ENCODE measurements at regions not wholly inside any gene's neighbourhood (a gene's known extent, or its start where the extent isn't known, plus 50 kb on each side); places are given as distances from the start of the nearest gene placed in this dataset.
"Not testable (repeated sequence)": the region's sequence is repeated elsewhere in the genome, so short reads cannot be mapped to it uniquely, and the experiment has no call there.

DNA sequence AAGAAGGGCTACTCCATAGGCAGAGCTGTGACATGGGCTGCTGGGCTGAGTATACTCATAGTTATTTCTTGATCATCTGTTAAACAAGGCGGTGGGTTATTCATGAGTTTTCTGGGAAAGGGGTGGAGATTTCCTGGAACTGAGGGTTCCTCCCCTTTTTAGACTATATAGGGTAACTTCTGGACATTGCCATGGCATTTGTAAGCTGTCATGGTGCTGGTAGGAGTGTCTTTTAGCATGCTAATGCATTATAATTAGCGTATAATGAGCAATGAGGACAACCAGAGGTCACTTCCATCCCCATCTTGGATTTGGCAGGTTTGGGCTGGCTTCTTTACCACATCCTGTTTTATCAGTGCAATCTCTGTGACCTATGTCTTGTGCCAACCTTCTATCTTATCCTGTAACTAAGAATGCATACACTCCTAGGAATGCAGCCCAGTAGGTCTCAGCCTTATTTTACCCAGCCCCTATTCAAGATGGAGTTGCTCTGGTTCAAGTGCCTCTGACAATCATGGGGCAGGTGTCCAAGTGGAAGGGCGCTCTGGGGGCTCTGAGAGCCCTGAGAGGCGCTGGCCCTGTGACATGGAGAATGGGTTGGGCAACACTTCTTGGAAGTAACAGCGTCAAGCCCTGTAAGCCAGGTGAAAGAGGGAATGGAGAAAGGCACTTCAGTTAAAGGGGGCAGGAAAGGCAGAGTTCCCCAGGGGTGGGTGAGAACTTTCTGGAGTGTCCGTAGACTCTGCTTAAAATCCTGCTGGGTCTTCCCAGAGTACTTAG, 354.2 kb upstream of the SULF2 start:
- no peak for DNase-seq

DNA sequence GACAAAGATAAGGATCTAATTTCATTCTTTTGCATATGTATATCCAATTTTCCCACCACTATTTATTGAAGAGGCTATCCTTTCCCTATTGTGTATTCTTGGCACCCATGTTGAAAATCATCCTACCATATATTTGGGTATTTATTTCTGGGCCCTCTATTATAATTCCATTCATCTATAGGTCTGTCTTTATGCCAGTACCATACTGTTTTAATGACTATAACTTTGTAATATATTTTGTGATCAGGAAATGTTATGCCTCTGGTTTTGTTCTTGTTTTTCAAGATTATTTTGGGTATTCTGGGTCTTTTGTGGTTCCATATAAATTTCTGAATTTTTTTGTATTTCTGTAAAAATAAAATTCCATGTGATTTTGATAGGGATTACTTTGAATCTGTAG, 347.6 kb upstream of the SULF2 start:
- no peak for DNase-seq

DNA sequence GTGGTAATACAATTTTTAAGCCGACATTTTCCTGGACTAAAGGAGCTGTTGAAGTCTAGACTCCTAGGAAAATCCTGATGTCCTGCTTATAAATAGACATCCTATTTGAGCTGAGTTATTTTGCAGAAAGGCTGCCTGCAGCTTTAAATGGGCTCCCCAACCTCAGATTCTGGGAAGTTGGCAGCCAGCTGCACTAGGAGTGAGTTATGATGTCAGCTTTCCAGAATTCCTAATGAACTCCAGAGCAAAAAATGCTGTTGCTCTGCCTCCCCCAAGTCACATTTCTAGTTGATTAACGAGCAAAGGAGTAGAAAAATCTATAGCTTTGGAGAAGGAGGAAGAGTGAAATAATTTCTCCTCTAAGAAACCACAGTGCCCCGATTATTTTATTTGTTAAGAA, 346.3 kb upstream of the SULF2 start:
- no peak for DNase-seq

DNA sequence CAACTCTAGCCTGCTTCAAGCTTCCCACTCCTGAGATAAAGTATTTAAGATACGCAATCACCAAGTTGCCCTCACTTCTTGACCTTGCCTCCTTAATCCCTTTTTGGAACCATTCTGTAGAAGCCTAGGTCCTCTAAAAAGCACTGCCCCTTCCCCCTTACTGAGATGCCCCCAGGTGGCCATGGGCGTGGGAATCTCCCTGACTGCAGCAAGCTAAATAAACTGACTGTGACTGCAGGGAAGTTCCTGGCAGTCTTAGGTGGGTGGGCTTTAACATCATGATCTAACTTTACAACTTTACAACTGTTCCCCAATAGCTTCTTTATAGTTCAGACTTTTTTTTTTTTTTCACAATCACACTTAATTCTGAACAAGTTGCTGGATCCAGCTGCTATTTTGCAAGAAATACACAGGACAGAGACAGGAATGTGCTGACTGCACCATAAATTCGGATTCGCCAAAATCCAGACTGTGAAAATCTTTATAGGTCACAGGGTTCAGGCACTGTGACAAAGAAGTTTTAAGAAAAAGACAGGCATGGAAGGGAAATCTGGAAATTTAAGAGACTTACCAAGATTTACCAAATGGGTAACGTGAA, 344.2 kb upstream of the SULF2 start:
- DNase-seq = no peak

DNA sequence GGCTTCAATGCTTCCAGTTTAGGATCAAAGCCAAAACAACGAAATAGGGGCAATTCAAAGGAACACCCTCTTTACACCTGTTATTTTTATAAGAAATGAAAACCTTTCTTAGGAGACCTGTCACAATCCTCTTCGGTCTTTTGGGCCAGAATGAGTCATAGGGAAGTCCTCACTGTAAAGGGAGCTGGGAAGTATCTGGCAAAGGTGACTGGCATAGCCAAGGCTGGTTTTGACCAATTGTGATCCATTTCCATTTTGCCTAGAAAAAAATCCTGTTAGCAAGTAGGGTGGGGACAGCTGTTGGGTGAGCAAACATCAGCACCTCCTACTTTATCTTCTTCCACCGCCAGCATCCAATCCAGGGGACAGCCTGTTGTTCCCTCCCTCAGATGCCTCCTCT, 343.2 kb upstream of the SULF2 start:
- no peak for DNase-seq

DNA sequence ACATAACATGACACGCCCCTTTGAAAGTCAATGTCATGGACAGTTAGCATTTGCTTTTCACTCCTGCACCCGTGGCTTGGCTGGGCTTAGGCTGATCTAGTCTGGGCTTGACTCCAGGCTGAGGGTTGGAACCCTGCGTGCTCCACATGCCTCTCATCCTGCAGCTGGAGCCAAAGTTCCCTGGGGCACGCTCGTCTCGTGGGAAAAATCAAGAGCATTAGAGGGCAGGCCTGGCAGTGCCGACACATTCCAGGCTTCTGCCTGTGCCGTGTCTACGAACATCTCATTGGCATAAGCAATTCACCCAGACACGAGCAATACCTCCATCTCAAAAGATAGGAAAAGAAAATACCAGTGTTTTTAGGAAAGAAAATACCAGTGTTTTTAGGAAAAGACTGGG, 342.7 kb upstream of the SULF2 start:
- not testable (repeated sequence) for DNase-seq

DNA sequence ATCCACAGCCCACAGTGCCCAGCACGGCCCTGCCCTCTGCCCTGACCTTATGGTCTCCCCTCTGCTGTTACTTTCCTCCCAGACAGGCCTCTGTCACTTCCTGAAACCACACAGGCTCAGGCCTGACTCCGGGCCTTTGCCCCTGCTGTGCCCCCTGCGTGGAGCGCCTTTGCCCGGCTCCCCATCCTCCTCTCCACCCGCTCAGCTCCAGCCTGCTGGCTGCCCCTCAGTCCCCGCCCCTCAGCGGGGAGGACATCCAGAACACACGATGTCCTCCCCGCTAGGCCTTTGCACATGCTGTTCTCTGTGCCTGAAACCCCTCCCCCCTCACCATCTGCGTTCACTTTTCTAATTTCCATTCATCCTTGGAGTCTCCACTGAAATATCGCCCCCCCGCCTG, 341.9 kb upstream of the SULF2 start:
- not testable (repeated sequence) for DNase-seq

DNA sequence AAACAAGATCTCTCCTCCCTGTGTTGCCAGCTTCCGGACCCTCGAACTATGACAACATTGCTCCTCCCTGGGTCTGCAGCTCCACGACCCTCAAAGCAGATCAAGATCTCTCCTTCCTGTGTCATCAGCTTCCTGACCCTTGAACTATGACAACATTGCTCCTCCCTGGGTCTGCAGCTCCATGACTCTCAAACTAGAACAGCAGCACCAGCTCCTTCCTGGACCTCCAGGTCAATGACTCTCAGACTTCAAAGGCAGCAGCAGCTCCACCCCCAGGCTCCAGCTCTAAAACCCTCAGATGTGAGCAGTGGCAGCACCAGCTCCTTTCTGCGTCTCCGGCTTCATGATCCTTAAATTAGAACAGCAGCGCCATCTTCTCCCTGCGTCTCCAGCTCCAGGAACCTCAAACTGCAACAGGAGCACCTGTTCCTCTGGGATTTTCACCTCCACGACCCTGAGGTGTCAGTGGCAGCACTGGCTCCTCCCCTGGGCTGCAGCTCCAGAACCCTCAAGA, 341.0 kb upstream of the SULF2 start:
- DNase-seq = no peak

DNA sequence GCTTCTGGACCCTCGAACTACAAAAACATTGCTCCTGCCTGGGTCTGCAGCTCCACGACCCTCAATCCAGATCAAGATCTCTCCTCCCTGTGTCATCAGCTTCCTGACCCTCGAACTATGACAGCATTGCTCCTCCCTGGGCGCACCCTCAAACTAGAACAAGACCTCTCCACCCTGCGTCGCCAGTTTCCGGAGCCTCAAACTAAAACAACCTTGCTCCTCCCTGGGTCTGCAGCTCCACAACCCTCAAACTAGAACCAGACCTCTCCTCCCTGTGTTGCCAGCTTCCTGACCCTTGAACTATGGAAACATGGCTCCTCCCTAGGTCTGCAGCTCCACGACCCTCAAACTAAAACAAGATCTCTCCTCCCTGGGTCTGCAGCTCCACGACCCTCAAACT, 339.7 kb upstream of the SULF2 start:
- no peak for DNase-seq

DNA sequence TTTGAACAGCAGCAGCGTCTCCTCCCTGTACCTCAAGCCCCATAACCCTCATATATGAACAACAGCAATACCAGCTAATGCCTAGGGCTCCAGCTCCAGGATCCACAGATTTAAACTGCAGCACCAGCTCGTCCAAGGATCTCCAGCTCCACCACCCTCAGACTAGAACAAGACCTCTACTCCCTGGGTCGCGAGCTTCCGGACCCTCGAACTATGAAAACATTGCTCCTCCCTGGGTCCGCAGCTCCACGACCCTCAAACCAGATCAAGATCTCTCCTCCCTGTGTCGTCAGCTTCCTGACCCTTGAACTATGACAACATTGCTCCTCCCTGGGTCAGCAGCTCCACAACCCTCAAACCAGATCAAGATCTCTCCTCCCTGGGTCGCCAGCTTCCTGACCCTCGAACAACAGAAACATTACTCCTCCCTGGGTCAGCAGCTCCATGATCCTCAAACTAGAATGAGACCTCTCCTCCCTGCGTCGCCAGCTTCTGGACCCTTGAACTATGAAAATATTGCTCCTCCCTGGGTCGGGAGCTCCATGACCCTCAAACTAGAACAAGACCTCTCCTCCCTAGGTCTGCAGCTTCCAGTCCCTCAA, 339.0 kb upstream of the SULF2 start:
- DNase-seq = no peak

DNA sequence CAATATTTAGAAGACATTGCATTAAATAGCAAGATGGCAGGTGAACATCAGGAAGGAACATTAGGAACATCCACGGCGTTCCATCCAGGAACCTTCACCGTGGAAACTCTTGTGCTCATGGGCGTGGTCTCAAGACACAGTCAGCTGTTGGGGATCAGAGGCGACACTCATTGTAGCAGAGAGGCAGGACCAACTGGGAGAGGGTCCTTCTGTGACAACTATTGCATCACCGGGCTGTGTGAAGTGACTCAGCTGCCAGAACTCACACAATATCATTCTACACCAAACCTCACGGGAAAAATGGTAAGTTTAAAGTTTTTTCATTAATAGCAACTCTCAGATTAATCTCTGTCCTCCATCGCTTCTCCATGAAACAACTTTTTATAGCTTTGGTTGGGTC, 334.8 kb upstream of the SULF2 start:
- DNase-seq = no peak

DNA sequence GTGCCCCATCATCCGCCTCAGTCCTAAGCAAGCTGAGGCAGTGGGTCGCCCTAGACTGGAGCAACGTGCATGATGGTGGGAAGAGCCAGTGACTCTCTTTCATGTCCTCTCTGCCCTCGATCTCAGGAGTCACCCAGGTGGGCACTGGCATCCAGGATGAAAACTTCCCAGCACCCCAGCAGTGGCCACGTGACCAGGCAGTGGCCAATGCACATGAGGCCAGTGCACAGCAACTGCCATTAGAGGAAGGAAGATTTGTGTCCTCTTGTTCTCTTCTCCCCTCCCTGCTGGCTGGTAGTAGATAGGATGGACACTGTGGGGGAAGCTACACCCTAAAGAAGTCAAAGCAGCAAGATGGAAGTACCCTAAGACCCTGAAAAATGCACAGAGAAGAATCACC, 334.1 kb upstream of the SULF2 start:
- not testable (repeated sequence) for DNase-seq

DNA sequence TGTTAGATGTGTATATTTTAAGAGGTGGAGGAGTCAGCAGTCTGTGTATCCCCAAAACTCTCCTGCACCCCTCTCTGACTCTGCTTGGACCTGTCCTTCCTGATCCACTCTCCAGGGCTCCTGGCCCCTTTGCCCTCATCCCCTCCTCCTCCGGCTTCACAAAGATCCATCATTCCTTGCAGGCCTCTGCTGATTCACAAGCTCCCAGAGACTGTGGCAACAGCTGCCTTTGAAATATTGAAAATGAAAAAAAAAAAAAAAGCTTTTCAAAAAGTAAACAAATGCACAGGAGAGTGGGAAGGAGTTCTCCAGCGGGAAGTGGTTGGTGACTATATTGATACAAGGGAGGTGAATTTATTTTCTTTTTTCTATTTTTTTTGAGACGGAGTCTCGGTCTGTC, 330.2 kb upstream of the SULF2 start:
- no peak for DNase-seq

DNA sequence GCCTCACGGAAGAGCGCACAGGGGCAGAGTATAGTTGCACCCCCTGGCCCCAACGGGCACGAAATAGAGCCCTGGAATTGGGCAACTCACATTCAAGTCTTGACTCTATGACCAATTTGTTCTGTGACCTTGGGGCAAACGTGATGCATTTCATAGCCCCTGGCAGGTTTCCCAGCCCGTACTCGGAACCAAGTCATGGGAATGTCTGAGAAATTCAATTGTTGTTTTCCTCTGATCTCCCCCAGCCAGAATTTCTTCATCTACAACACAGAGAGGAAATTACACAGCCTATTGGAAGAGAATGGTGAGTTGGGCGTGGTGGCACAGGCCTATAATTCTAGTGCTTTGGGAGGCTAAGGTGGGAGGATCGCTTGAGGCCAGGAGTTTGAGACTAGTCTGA, 322.3 kb upstream of the SULF2 start:
- DNase-seq = no peak

DNA sequence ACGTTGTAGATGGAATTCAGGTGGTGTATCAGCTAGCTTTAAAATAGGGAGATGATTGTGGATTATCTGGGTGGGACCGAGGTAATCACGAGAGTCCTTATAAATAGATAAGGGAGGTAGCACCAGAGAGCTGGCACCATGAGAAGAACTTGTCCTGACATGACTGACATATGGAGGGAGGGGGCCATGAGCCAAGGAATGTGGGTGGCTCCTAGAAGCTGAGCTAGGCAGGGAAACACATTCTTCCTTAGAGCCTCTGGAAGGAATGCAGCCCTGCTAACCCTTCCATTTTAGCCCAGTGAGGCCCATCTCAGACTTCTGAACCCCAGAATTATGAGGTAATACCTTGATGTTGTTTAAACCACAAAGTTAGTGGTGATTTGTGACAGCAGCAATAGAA, 321.1 kb upstream of the SULF2 start:
- DNase-seq = no peak

DNA sequence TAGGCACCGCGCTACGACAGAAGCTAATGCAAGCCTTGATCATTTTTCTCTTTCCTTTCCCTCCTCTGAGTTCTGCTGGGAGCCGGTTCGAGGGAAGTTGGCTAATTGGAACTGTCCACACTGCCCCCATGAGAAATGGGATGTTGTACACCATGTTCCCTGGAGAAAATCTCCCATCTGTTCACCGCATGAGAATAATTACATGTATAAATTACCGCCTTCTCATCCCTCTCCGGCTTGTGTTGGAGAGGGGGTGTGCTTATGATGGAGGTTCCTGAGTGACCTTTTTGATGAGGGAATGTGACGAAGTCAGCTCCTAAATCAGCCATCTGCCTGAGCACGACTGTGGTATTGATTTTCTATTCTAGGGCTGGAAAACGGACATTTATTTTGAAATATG, 320.2 kb upstream of the SULF2 start:
- DNase-seq = no peak

DNA sequence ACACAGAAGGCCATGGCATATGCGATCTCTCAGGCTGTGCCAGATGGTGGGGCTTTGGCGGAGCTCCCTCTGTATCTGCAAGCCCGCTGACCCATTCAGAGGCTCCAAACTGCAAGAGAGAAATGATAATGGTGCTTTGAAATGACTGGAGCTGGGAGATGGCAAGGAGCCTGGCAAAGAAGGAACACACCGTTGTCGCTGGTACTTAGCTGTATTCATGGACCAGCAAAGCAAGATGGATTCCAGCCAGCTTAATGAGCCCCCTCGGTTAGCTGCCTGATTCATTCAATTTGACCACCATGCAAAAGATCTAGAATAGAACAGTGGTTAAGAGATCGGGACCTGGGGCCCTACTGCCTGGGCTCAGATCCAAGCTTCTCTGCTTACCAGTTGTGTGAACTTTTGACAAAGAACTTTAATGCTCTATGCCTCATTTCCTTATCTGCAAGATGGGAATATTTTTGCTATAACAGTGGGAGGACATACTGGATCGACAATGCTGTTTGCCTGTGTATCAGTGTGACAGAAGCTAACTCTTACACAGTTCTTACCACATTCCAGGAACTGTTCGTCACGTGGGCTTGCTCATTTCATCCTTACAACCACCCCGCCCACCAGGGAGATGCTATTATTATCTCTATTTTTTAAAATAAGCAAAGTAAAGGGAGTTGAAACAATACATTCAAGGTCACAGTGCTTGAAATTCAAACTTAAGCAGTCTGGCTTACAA, 317.8 kb upstream of the SULF2 start:
- DNase-seq = peak in 10 of 51 donors; percentile 4 to 26 (median 12)

DNA sequence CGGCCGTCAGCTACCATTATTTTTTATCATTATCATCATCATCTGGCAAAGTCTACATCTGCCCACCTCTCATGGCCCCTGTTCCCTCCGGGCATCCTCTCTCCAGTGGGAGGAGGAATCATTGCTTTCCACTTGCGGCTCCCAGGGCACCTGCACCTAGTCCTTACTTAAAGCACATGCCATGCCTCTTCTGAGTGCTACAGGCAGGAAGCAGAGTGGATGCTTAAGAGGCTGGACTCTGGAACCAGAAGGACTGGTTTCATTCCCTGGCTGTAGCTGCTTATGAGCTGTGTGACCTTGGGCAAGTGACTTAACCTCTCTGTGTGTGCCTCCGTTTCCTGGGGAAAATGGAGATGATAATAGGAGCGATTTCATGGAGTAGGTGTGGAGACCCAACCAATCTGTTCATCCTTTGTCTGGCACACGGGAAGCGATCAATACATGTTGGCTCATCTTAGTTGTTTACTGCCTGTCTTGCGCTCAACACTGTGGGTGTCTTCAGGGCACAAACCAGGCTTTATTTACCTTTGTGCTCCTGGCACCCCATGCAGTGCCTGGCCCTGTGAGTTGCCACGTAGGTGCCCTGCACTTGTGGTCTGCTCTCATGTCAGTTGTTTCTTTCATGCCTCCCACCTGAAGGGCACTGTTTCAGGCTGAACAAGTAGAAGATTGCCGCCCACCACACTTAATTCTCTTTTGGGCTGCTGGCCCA, 317.0 kb upstream of the SULF2 start:
- DNase-seq = no peak

DNA sequence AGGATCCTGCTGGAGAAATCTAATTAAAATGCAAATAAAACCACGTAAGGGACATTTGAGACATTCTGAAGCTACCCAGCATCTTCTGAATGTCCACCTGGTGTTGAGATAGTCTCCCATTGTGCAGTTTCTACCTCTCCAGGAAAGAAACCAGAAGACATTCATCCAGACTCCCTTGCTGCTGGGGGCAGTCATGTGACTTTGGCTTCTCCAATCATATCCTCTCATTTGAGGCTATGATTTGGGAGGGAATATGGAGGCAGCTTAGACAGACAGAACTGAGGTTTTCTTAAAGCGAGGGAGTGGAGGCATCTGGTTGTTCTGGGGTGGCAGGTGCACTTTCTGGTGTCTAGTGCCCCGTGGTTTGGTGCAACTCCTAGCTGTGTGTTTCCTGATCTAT, 315.2 kb upstream of the SULF2 start:
- no peak for DNase-seq

DNA sequence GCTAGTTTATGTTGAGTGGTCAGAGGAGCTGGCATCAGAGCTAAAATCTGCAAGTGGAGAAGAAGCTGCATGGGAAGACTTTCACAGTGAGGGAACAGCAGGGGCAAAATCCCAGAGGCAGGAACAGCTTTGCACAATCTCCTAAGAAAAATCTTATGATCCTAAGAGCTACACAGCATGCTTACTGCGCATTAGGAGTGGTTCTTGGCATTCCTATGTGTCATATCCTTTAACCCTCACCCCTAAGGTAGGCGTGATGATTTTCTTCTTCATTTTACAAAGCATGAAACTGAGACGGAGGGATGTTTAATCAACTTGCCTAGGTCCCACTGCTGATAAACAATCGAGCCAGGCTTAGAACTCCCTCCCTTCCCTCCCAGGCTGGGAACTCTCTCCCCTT, 313.6 kb upstream of the SULF2 start:
- DNase-seq = no peak

DNA sequence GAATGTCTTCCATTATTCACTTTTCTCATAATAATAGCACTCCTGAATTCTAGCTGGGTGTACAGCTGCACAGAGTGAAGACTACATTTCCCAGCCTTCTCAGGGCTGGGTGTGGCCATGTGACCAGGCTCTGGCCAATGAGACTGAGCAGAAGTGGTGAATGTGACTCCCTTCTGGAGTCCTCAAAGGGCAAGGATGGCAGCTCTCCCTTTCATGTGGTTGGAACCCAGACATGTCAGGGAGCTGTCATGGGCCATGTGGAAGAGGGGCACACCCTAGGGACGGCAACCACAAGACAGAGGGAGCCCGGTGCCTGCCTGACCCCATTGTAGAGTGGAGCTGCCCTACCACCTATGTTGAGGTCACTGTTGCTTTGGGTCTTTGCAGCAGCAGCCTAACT, 312.8 kb upstream of the SULF2 start:
- DNase-seq = peak in 3 of 51 donors; percentile 2 to 3 (median 2)

All from hypothalamus (tissue), 51 donors.